ENCODE measurements at regions not wholly inside any gene's neighbourhood (a gene's known extent, or its start where the extent isn't known, plus 50 kb on each side); places are given as distances from the start of the nearest gene placed in this dataset.
A peak's percentile ranks its signal among the peaks of the same experiment; 100 is the strongest.

- no peak for DNase-seq
Observed at GRCh38 chr6:112744827-112745226, 397.7 kb downstream of the RFPL4B start.

GRCh38 chr6:112745765-112746164 is 398.6 kb downstream of the RFPL4B start:
- no peak for DNase-seq

GRCh38 chr6:112749673-112750072 is 402.5 kb downstream of the RFPL4B start:
- DNase-seq = no peak

- no peak for DNase-seq
Observed at GRCh38 chr6:112752305-112752704, 405.2 kb downstream of the RFPL4B start.

- no peak for DNase-seq
Observed at GRCh38 chr6:112752791-112753190, 405.7 kb downstream of the RFPL4B start.

GRCh38 chr6:112760831-112761230 is 413.7 kb downstream of the RFPL4B start:
- no peak for DNase-seq

GRCh38 chr6:112761740-112762139 is 414.6 kb downstream of the RFPL4B start:
- DNase-seq = no peak

- DNase-seq = no peak
Observed at GRCh38 chr6:112764377-112764776, 417.2 kb downstream of the RFPL4B start.

GRCh38 chr6:112770308-112770707 is 423.2 kb downstream of the RFPL4B start:
- DNase-seq = no peak

- no peak for DNase-seq
Observed at GRCh38 chr6:112773187-112773586, 426.1 kb downstream of the RFPL4B start.

- no peak for DNase-seq
Observed at GRCh38 chr6:112774319-112774718, 427.2 kb downstream of the RFPL4B start.

GRCh38 chr6:112780498-112781096 is 433.5 kb downstream of the RFPL4B start:
- peak; percentile 11 to 18 for DNase-seq

GRCh38 chr6:112781241-112781640 is 434.1 kb downstream of the RFPL4B start:
- no peak for DNase-seq

GRCh38 chr6:112785408-112785807 is 438.3 kb downstream of the RFPL4B start:
- DNase-seq = no peak

GRCh38 chr6:112786801-112787200 is 439.7 kb downstream of the RFPL4B start:
- no peak for DNase-seq

GRCh38 chr6:112787371-112787770 is 440.2 kb downstream of the RFPL4B start:
- DNase-seq = no peak

GRCh38 chr6:112795316-112795715 is 448.2 kb downstream of the RFPL4B start:
- DNase-seq = no peak

GRCh38 chr6:112796712-112797111 is 449.6 kb downstream of the RFPL4B start:
- DNase-seq = no peak

GRCh38 chr6:112799889-112800288 is 452.8 kb downstream of the RFPL4B start:
- no peak for DNase-seq

- DNase-seq = no peak
Observed at GRCh38 chr6:112800439-112800838, 453.3 kb downstream of the RFPL4B start.

- DNase-seq = no peak
Observed at GRCh38 chr6:112800916-112801315, 453.8 kb downstream of the RFPL4B start.

- DNase-seq = no peak
Observed at GRCh38 chr6:112801468-112802080, 454.4 kb downstream of the RFPL4B start.

GRCh38 chr6:112802144-112802543 is 455.0 kb downstream of the RFPL4B start:
- DNase-seq = no peak

GRCh38 chr6:112804638-112805330 is 457.7 kb downstream of the RFPL4B start:
- DNase-seq = no peak
